Endothelial cell of umbilical vein (primary cell): ENCODE measurements at regions not wholly inside any gene's neighbourhood (a gene's known extent, or its start where the extent isn't known, plus 50 kb on each side); places are given as distances from the start of the nearest gene placed in this dataset.
A peak's percentile ranks its signal among the peaks of the same experiment; 100 is the strongest.

Experiments
- BruUV-seq: library from RNA; stranded (reverse); fragments of 400-500 nt; replicated peaks from 2 replicates; lab custom pipeline; 2021; lab: Mats Ljungman, UMichigan
- CTCF ChIA-PET: fragments of 300-600, 350-600 bp; sonication (Branson Sonifier 250); formaldehyde crosslinking; loops from one replicate; lab custom pipeline; 2021; ENCODE audit warnings: antibody characterized with exemption, inconsistent platforms; lab: Charles Lee
- POLR2A ChIA-PET: fragments of 300-600, 350-600 bp; sonication (Branson Sonifier 250); formaldehyde crosslinking; loops from one replicate; lab custom pipeline; 2021; ENCODE audit warnings: antibody characterized with exemption, inconsistent platforms; lab: Charles Lee
- DNase-seq: peaks from one replicate; pipeline ENCODE4 v3.0.0-alpha.2; 2011; ENCODE audit warnings: low read depth, low spot score
- FAIRE-seq: peaks from 2 replicates; lab custom pipeline; 2011; peaks lifted over from hg19 to GRCh38; lab: Jason Lieb, UNC
- H2AFZ ChIP-seq: 2 replicates; pipeline ENCODE4 v1.6.0; 2012; ENCODE audit warnings: low read depth, low read length, control low read depth, inconsistent platforms
- H3K27ac ChIP-seq: 2 replicates; pipeline ENCODE4 v1.5.1; 2011; ENCODE audit warnings: low read depth, mild to moderate bottlenecking, control low read depth, low read length, moderate library complexity; ENCODE audit not compliant: insufficient read depth
- H3K27me3 ChIP-seq, 2 experiments: 2 replicates each; pipeline versions ENCODE4 v1.6.0 to v1.6.1; 2011; ENCODE audit warnings: low read length in 2 of 2, mixed read lengths in 1 of 2; ENCODE audit not compliant: control insufficient read depth in 2 of 2, insufficient read depth in 2 of 2
- H3K36me3 ChIP-seq, 2 experiments: 2 replicates in 1 of 2; 3 replicates in 1 of 2; pipeline ENCODE4 v1.5.1; 2011; ENCODE audit warnings: low read length in 2 of 2, mild to moderate bottlenecking in 1 of 2, moderate library complexity in 1 of 2; ENCODE audit not compliant: control insufficient read depth in 2 of 2, insufficient read depth in 2 of 2; ENCODE audit errors: extremely low read depth in 1 of 2
- H3K4me1 ChIP-seq: 3 replicates; pipeline ENCODE4 v1.5.1; 2011; ENCODE audit warnings: mild to moderate bottlenecking, low read length; ENCODE audit not compliant: control insufficient read depth, insufficient read depth; ENCODE audit errors: extremely low read depth
- H3K4me2 ChIP-seq: 2 replicates; pipeline ENCODE4 v1.6.1; 2011; ENCODE audit warnings: low read length, control low read depth, mixed read lengths; ENCODE audit not compliant: insufficient read depth
- H3K4me3 ChIP-seq, 3 experiments: fragments of 200-600 bp in 1 of 3; sonication (generic), shearing (Covaris generic) in 1 of 3; replicated peaks in 1 of 3; 2 replicates each; pipeline ENCODE4 v1.5.1; 2011 to 2016; ENCODE audit warnings: control low read depth in 3 of 3, low read length in 3 of 3, mild to moderate bottlenecking in 2 of 3, inconsistent platforms in 1 of 3, low read depth in 1 of 3, moderate library complexity in 1 of 3; ENCODE audit not compliant: insufficient read depth in 1 of 3
- H3K79me2 ChIP-seq: 2 replicates; pipeline ENCODE4 v1.6.0; 2012; ENCODE audit warnings: low read length, inconsistent platforms; ENCODE audit not compliant: control insufficient read depth, insufficient read depth
- H3K9ac ChIP-seq: replicated peaks from 2 replicates; pipeline ENCODE3; 2011; ENCODE audit warnings: low read length, control low read depth; ENCODE audit not compliant: insufficient read depth; ENCODE audit errors: extremely low read depth
- H3K9me1 ChIP-seq: replicated peaks from 3 replicates; pipeline ENCODE4 v1.6.0; 2011; ENCODE audit warnings: mild to moderate bottlenecking, low read length; ENCODE audit not compliant: control insufficient read depth, insufficient read depth; ENCODE audit errors: extremely low read depth
- H3K9me3 ChIP-seq: replicated peaks from 2 replicates; pipeline ENCODE4 v1.5.1; 2012; ENCODE audit warnings: low read length, inconsistent platforms; ENCODE audit not compliant: control insufficient read depth, insufficient read depth
- H4K20me1 ChIP-seq: replicated peaks from 2 replicates; pipeline ENCODE3; 2011; ENCODE audit warnings: mild to moderate bottlenecking, low read length; ENCODE audit not compliant: control insufficient read depth, insufficient read depth; ENCODE audit errors: extremely low read depth
- CTCF ChIP-seq, 2 donors: IDR thresholded peaks; 1 replicate in 1 of 2; 2 replicates in 1 of 2; pipeline ENCODE4 v1.5.1; 2011; ENCODE audit warnings: low read length in 2 of 2, mild to moderate bottlenecking in 2 of 2, moderate library complexity in 2 of 2, control low read depth in 1 of 2, inconsistent platforms in 1 of 2, low read depth in 1 of 2; ENCODE audit not compliant: insufficient read depth in 1 of 2; ENCODE audit errors: extremely low read depth in 1 of 2
- EZH2 ChIP-seq: IDR thresholded peaks from 2 replicates; pipeline ENCODE4 v1.6.1; 2012; ENCODE audit warnings: borderline replicate concordance, low read depth, mild to moderate bottlenecking, moderate library complexity, low read length, inconsistent platforms; ENCODE audit not compliant: severe bottlenecking
- FOS ChIP-seq: IDR thresholded peaks from 2 replicates; pipeline ENCODE4 v1.6.1; 2011; ENCODE audit warnings: mild to moderate bottlenecking, low read length, moderate library complexity, borderline replicate concordance; ENCODE audit not compliant: insufficient read depth
- GATA2 ChIP-seq: IDR thresholded peaks from 2 replicates; pipeline ENCODE4 v1.7.0; 2011; ENCODE audit warnings: low read depth, mild to moderate bottlenecking, moderate library complexity, mixed read lengths, low read length; ENCODE audit not compliant: insufficient read length, insufficient read depth
- JUN ChIP-seq: IDR thresholded peaks from 2 replicates; pipeline ENCODE4 v1.6.1; 2011; ENCODE audit warnings: borderline replicate concordance, low read depth; ENCODE audit not compliant: insufficient read length, insufficient read depth
- MAX ChIP-seq: IDR thresholded peaks from 2 replicates; pipeline ENCODE4 v1.6.1; 2011; ENCODE audit not compliant: insufficient read depth, insufficient read length
- MYC ChIP-seq: IDR thresholded peaks from one replicate; pipeline ENCODE4 v1.6.1; 2011; ENCODE audit warnings: mild to moderate bottlenecking, low read depth, low read length
- POLR2A ChIP-seq: IDR thresholded peaks from 2 replicates; pipeline ENCODE4 v1.6.1; 2012; ENCODE audit warnings: low read depth, mild to moderate bottlenecking, control low read depth, low read length
- POLR2AphosphoS5 ChIP-seq: IDR thresholded peaks from 2 replicates; pipeline ENCODE4 v1.6.1; 2012; ENCODE audit warnings: low read depth, mild to moderate bottlenecking, control low read depth, low read length, moderate library complexity; ENCODE audit not compliant: insufficient read depth
- dilution Hi-C: fragments of 300-500 bp; cut with MboI; formaldehyde crosslinking; loops from one replicate; pipeline ENCODE4 v1.15.0; 2019; ENCODE audit warnings: low sequenced_read_pairs; ENCODE audit not compliant: extremely low pct_ligation_motif_present
- intact Hi-C: fragments of 100-400 bp; cut with micrococcal nuclease; formaldehyde crosslinking; loops from one replicate; pipeline ENCODE4 v1.10.0; 2022

- no peak overlapping the region for H2AFZ ChIP-seq
- CTCF ChIA-PET = interaction anchor here (1.4 to 1.7 kb wide), 3 partner anchors 13 to 880 kb away, joined by 3 to 5 read pairs (median 3); no protein-coding TSS in a partner anchor
- dilution Hi-C loops = no loop called here
Measured at GRCh38 chr2:187644486-187644885, 90.3 kb upstream of the TFPI start.

More at GRCh38 chr2:187644486-187644885, 90.3 kb upstream of the TFPI start:
- TF ChIP-seq MYC (no peak), CTCF (IDR thresholded peaks at IDR 0.05; ENCODE audit: extremely low read depth in 1 of 2, insufficient read depth in 1 of 2, low read depth in 1 of 2, low read length in 2 of 2) (no peak), EZH2 (no peak), FOS (no peak), POLR2AphosphoS5 (no peak), POLR2A (no peak), GATA2 (no peak), JUN (no peak), MAX (no peak)
- no peaks in the 10 kb centered on the region for H3K36me3 ChIP-seq
- H3K9ac ChIP-seq = no peak overlapping the region
- no peaks in the 10 kb centered on the region for H3K9me1 ChIP-seq
- DNase-seq = peak; percentile 5
- no peaks in the 10 kb centered on the region for H4K20me1 ChIP-seq
- H3K27ac ChIP-seq = no peak overlapping the region
- no peaks in the 10 kb centered on the region for H3K27me3 ChIP-seq
- H3K4me2 ChIP-seq = peak overlapping the region; percentile 36
- no TSS peak for BruUV-seq
- POLR2A ChIA-PET = no interaction called here
- no peaks in the 10 kb centered on the region for H3K9me3 ChIP-seq
- H3K4me1 ChIP-seq = peaks cover 9% of the 10 kb centered on the region
- FAIRE-seq = no peak
- no peak overlapping the region for H3K4me3 ChIP-seq
- intact Hi-C loops = no loop called here
- H3K79me2 ChIP-seq = no peaks in the 10 kb centered on the region
